MCF 10A (cell line): ENCODE measurements at regions not wholly inside any gene's neighbourhood (a gene's known extent, or its start where the extent isn't known, plus 50 kb on each side); places are given as distances from the start of the nearest gene placed in this dataset.

Source experiments
- BruUV-seq: library from RNA; stranded (reverse); fragments of 400-500 nt; replicated peaks from 2 replicates; lab custom pipeline; 2021; lab: Mats Ljungman, UMichigan
- CTCF ChIA-PET: fragments of 300-600 bp; sonication (Branson Sonifier 250); formaldehyde crosslinking; extraction: SDS; loops from one replicate; lab custom pipeline; 2021; ENCODE audit warnings: antibody characterized with exemption, inconsistent platforms; lab: Yijun Ruan, JAX
- POLR2A ChIA-PET: fragments of 300-600, 350-650 bp; sonication (Branson Sonifier 250); formaldehyde crosslinking; extraction: SDS; loops from one replicate; lab custom pipeline; 2020; ENCODE audit warnings: antibody characterized with exemption, inconsistent platforms; lab: Yijun Ruan, JAX
- DNase-seq: peaks from one replicate; pipeline ENCODE4 v3.0.0-alpha.2; 2018; ENCODE audit not compliant: unreplicated experiment
- H3K27ac Mint-ChIP-seq: one replicate; pipeline ENCODE4 v1.8.0; 2022; ENCODE audit warnings: mild to moderate bottlenecking, low read depth, mixed read lengths; ENCODE audit not compliant: unreplicated experiment
- H3K27me3 Mint-ChIP-seq: one replicate; pipeline ENCODE4 v1.8.0; 2022; ENCODE audit warnings: mixed read lengths; ENCODE audit not compliant: insufficient read depth, unreplicated experiment
- H3K36me3 Mint-ChIP-seq: one replicate; pipeline ENCODE4 v1.8.0; 2022; ENCODE audit warnings: mild to moderate bottlenecking, moderate library complexity, mixed read lengths; ENCODE audit not compliant: insufficient read depth, unreplicated experiment
- H3K4me1 Mint-ChIP-seq: one replicate; pipeline ENCODE4 v1.8.0; 2022; ENCODE audit warnings: mixed read lengths; ENCODE audit not compliant: insufficient read depth, unreplicated experiment
- H3K4me3 Mint-ChIP-seq: one replicate; pipeline ENCODE4 v1.8.0; 2022; ENCODE audit warnings: mild to moderate bottlenecking, moderate library complexity, mixed read lengths; ENCODE audit not compliant: unreplicated experiment
- H3K9me3 Mint-ChIP-seq: one replicate; pipeline ENCODE4 v1.8.0; 2022; ENCODE audit warnings: mixed read lengths; ENCODE audit not compliant: unreplicated experiment
- CTCF ChIP-seq: fragments of 200-600 bp; IDR thresholded peaks from one replicate; pipeline ENCODE4 v1.8.0; 2022; ENCODE audit warnings: antibody characterized with exemption, mild to moderate bottlenecking; ENCODE audit not compliant: unreplicated experiment
- intact Hi-C: fragments of 100-400 bp; cut with micrococcal nuclease; formaldehyde crosslinking; loops from 2 replicates; pipeline ENCODE4 v1.14.1; 2022

- Mint-ChIP-seq H3K9me3 (no peaks in the 10 kb centered on the region), H3K27ac (peak overlapping the region; percentile 95), H3K27me3 (no peaks in the 10 kb centered on the region), H3K4me1 (peaks cover 9% of the 10 kb centered on the region), H3K4me3 (peak overlapping the region; percentile 78), H3K36me3 (no peaks in the 10 kb centered on the region)
- BruUV-seq = no TSS peak
- TF ChIP-seq CTCF = no peak
- peak; percentile 22 for DNase-seq
- POLR2A ChIA-PET = interaction anchor here (0.6 to 7.6 kb wide), 5 partner anchors 15 to 110 kb away, joined by 4 to 69 read pairs (median 6); no protein-coding TSS in a partner anchor
- CTCF ChIA-PET = interaction anchor here (0.5 to 1.1 kb wide), 4 partner anchors 15 to 120 kb away, joined by 3 to 5 read pairs (median 3); no protein-coding TSS in a partner anchor
- intact Hi-C loops = loop anchor here (10.0 kb wide), 1 partner anchor 118 kb away; no protein-coding TSS in a partner anchor
Observed at GRCh38 chr5:23012842-23013241, 159.7 kb upstream of the CDH12 start.

- TF ChIP-seq CTCF = no peak
- H3K27ac Mint-ChIP-seq = peak overlapping the region; percentile 31
- no peak overlapping the region for H3K4me3 Mint-ChIP-seq
- DNase-seq = no peak
- H3K36me3 Mint-ChIP-seq = no peaks in the 10 kb centered on the region
- BruUV-seq = no TSS peak
- peaks cover 15% of the 10 kb centered on the region for H3K4me1 Mint-ChIP-seq
- no peaks in the 10 kb centered on the region for H3K27me3 Mint-ChIP-seq
- H3K9me3 Mint-ChIP-seq = no peaks in the 10 kb centered on the region
- ChIA-PET POLR2A (interaction anchor here (1.0 to 2.1 kb wide), 4 partner anchors 19 to 130 kb away, joined by 3 to 13 read pairs (median 6); no protein-coding TSS in a partner anchor), CTCF (interaction anchor here (1.3 to 1.5 kb wide), 2 partner anchors 11 to 18 kb away, joined by 4 read pairs; no protein-coding TSS in a partner anchor)
- intact Hi-C loops = no loop called here
Observed at GRCh38 chr5:23007762-23008161, 154.6 kb upstream of the CDH12 start.

GRCh38 chr5:23007236-23007635, 154.1 kb upstream of the CDH12 start:
- CTCF ChIA-PET = interaction anchor here (1.3 kb wide), 1 partner anchor 12 kb away, joined by 4 read pairs; no protein-coding TSS in a partner anchor
- no peak overlapping the region for H3K4me3 Mint-ChIP-seq
- H3K4me1 Mint-ChIP-seq = peaks cover 10% of the 10 kb centered on the region
- H3K36me3 Mint-ChIP-seq = no peaks in the 10 kb centered on the region
- no peaks in the 10 kb centered on the region for H3K27me3 Mint-ChIP-seq
- intact Hi-C loops = no loop called here
- POLR2A ChIA-PET = interaction anchor here (1.0 to 2.1 kb wide), 4 partner anchors 19 to 131 kb away, joined by 3 to 13 read pairs (median 6); no protein-coding TSS in a partner anchor
- H3K27ac Mint-ChIP-seq = no peak overlapping the region
- peak; percentile 66 for DNase-seq
- no peaks in the 10 kb centered on the region for H3K9me3 Mint-ChIP-seq
- BruUV-seq = no TSS peak
- no peak for TF ChIP-seq CTCF

- ChIA-PET CTCF (no interaction called here), POLR2A (no interaction called here)
- Mint-ChIP-seq H3K4me1 (no peaks in the 10 kb centered on the region), H3K36me3 (no peaks in the 10 kb centered on the region), H3K9me3 (no peaks in the 10 kb centered on the region), H3K4me3 (no peak overlapping the region), H3K27ac (no peak overlapping the region), H3K27me3 (no peaks in the 10 kb centered on the region)
- no peak for TF ChIP-seq CTCF
- intact Hi-C loops = no loop called here
- BruUV-seq = no TSS peak
- DNase-seq = no peak
Observed at GRCh38 chr5:23001120-23001519, 148.0 kb upstream of the CDH12 start.
